SU-DHL-6 (cell line): ENCODE measurements at regions not wholly inside any gene's neighbourhood (a gene's known extent, or its start where the extent isn't known, plus 50 kb on each side); places are given as distances from the start of the nearest gene placed in this dataset.

Experiments used
- H2AFZ ChIP-seq: fragments of 200-600 bp; sonication (generic); 2 replicates; pipeline ENCODE4 v1.6.1; 2014; ENCODE audit warnings: low read depth, mild to moderate bottlenecking, moderate library complexity, mixed read lengths, antibody characterized with exemption, low read length; ENCODE audit not compliant: severe bottlenecking
- H3F3A ChIP-seq: fragments of 200-600 bp; shearing (Covaris generic); 2 replicates; pipeline ENCODE4 v1.6.0; 2016; ENCODE audit warnings: antibody characterized with exemption, mild to moderate bottlenecking; ENCODE audit not compliant: insufficient read depth
- H3K27ac ChIP-seq: fragments of 200-600 bp; sonication (generic); 2 replicates; pipeline ENCODE4 v1.5.1; 2016; ENCODE audit warnings: low read depth, mild to moderate bottlenecking, low read length, moderate library complexity, mixed read lengths
- H3K27me3 ChIP-seq: fragments of 200-600 bp; sonication (generic), shearing (Covaris generic); 2 replicates; pipeline ENCODE4 v1.6.0; 2014; ENCODE audit warnings: mild to moderate bottlenecking, low read length
- H3K36me3 ChIP-seq: fragments of 200-600 bp; sonication (generic); 2 replicates; pipeline ENCODE4 v1.6.1; 2014; ENCODE audit warnings: mild to moderate bottlenecking, low read length, mixed read lengths
- H3K4me2 ChIP-seq: fragments of 300-600, 200-600 bp; shearing (Covaris generic), sonication (generic); 2 replicates; pipeline ENCODE4 v1.6.0; 2014; ENCODE audit warnings: low read length, low read depth, mild to moderate bottlenecking; ENCODE audit not compliant: poor library complexity, severe bottlenecking
- H3K4me3 ChIP-seq: fragments of 200-600 bp; sonication (generic); 2 replicates; pipeline ENCODE4 v1.5.1; 2014; ENCODE audit warnings: antibody characterized with exemption, low read length, mild to moderate bottlenecking, mixed read lengths; ENCODE audit not compliant: insufficient read depth, poor library complexity, severe bottlenecking
- H3K79me2 ChIP-seq: fragments of 200-600 bp; sonication (generic); 2 replicates; pipeline ENCODE4 v1.6.1; 2014; ENCODE audit warnings: mild to moderate bottlenecking, low read length, moderate library complexity; ENCODE audit not compliant: insufficient read depth
- H3K9ac ChIP-seq: fragments of 200-600 bp; sonication (generic); 2 replicates; pipeline ENCODE4 v1.7.0; 2014; ENCODE audit warnings: mild to moderate bottlenecking, low read length
- H3K9me2 ChIP-seq: fragments of 200-600 bp; sonication (generic); replicated peaks from 2 replicates; pipeline ENCODE4 v1.6.1; 2014; ENCODE audit warnings: low read length; ENCODE audit not compliant: insufficient read depth
- H3K9me3 ChIP-seq: fragments of 200-600 bp; sonication (generic); 2 replicates; pipeline ENCODE4 v1.6.1; 2014; ENCODE audit warnings: low read length, mixed read lengths; ENCODE audit not compliant: insufficient read depth
- H4K20me1 ChIP-seq: fragments of 200-600 bp; sonication (generic); 2 replicates; pipeline ENCODE4 v1.6.1; 2014; ENCODE audit warnings: low read depth, mild to moderate bottlenecking, antibody characterized with exemption, low read length, moderate library complexity, mixed read lengths
- EZH2phosphoT487 ChIP-seq: fragments of 200-600 bp; sonication (generic), shearing (Covaris generic); conservative IDR thresholded peaks from 2 replicates; pipeline ENCODE4 v1.6.1; 2018; ENCODE audit warnings: mild to moderate bottlenecking, antibody characterized with exemption, low read length, moderate library complexity, mixed read lengths
- TF ChIP-seq, protein P1 (sequence below): fragments of 200-600 bp; sonication (generic); IDR thresholded peaks from one replicate; pipeline ENCODE4 v1.5.1; 2017; ENCODE audit warnings: antibody characterized with exemption, mild to moderate bottlenecking, low read length, moderate library complexity; ENCODE audit not compliant: insufficient read depth, poor library complexity, severe bottlenecking

DNA sequence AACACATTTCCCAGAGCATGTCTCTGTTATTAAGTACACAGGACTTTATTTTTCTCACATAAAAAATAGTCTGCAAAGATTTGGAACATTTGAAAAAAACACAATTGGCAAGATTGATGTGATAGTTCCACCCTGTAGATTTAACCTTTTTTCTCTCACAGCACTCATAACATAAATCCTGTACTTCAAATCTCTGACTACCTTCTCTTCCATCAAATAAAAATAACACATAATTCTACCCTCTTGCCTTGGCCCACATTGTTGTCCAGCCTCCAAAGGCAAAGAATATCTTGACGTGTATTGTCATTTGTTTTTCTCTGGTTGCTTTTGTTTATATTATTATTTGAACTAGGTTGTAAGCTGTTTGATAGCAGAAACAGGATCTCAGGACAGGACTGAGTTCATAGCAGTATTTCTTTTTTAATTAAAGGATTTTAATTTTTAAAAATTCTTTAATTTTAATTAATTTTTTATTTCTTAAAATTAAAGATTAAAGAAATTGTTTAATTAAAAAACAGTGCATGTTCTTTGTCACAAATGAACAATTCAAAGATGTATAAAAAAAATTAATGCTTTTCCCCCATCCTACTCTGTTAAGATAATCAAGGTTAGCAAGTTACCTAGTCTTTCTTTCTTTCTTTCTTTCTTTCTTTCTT is 69.1 kb upstream of the PCSK1 start:
- H3K27ac ChIP-seq, result no peak overlapping the region
- no peak for TF ChIP-seq EZH2phosphoT487
- TF ChIP-seq, protein P1, sequence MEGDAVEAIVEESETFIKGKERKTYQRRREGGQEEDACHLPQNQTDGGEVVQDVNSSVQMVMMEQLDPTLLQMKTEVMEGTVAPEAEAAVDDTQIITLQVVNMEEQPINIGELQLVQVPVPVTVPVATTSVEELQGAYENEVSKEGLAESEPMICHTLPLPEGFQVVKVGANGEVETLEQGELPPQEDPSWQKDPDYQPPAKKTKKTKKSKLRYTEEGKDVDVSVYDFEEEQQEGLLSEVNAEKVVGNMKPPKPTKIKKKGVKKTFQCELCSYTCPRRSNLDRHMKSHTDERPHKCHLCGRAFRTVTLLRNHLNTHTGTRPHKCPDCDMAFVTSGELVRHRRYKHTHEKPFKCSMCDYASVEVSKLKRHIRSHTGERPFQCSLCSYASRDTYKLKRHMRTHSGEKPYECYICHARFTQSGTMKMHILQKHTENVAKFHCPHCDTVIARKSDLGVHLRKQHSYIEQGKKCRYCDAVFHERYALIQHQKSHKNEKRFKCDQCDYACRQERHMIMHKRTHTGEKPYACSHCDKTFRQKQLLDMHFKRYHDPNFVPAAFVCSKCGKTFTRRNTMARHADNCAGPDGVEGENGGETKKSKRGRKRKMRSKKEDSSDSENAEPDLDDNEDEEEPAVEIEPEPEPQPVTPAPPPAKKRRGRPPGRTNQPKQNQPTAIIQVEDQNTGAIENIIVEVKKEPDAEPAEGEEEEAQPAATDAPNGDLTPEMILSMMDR, result no peak
- no peak overlapping the region for H3K4me2 ChIP-seq
- no peaks in the 10 kb centered on the region for H3K9me3 ChIP-seq
- no peaks in the 10 kb centered on the region for H3K79me2 ChIP-seq
- H3K9me2 ChIP-seq, result no peaks in the 10 kb centered on the region
- H3K4me3 ChIP-seq, result no peak overlapping the region
- no peaks in the 10 kb centered on the region for H3F3A ChIP-seq
- H3K36me3 ChIP-seq, result no peaks in the 10 kb centered on the region
- H3K9ac ChIP-seq, result no peak overlapping the region
- H4K20me1 ChIP-seq, result no peaks in the 10 kb centered on the region
- no peak overlapping the region for H2AFZ ChIP-seq
- H3K27me3 ChIP-seq, result no peaks in the 10 kb centered on the region

DNA sequence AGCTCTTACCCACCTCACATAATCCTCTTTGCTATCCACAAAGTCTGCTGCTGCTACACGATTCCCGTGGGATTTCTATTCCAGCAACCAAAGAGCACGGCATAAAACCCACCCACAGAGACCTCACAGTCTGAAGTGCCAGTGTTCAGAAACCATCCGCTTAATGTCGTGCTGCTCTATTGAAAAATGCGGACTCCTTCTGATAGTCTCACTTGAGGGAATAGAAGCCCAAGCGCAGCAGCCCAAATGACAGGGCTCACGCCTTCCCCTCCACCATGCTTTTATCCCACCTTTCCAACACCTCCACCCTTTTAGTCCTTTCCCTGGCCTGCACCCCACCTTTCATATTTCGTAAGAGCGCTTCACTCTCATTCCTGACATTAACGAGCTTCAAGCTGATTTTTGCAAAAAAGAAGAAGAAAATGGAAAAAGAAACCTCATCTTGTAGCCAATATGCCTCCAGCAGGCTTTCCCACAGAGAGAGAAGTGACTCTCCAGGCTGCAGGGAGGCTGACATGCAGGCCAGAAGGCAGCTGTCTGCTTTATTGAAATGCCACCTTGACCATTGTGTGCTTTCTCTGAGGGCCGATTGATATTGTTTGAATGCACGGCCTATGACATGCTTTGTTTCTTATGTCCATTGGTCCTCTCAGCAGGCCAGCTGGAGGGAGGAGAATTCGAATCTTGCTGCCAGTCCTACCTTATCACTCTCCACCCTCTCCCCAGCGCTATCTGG is 70.6 kb upstream of the PCSK1 start:
- H3K27me3 ChIP-seq, result no peaks in the 10 kb centered on the region
- H3K27ac ChIP-seq, result no peak overlapping the region
- no peak overlapping the region for H3K9ac ChIP-seq
- TF ChIP-seq, protein P1, result no peak
- TF ChIP-seq EZH2phosphoT487, result no peak
- H3K9me2 ChIP-seq, result no peaks in the 10 kb centered on the region
- no peaks in the 10 kb centered on the region for H3K9me3 ChIP-seq
- H3K4me3 ChIP-seq, result no peak overlapping the region
- no peak overlapping the region for H2AFZ ChIP-seq
- no peaks in the 10 kb centered on the region for H4K20me1 ChIP-seq
- no peaks in the 10 kb centered on the region for H3K79me2 ChIP-seq
- H3K36me3 ChIP-seq, result no peaks in the 10 kb centered on the region
- H3F3A ChIP-seq, result no peaks in the 10 kb centered on the region
- no peak overlapping the region for H3K4me2 ChIP-seq

DNA sequence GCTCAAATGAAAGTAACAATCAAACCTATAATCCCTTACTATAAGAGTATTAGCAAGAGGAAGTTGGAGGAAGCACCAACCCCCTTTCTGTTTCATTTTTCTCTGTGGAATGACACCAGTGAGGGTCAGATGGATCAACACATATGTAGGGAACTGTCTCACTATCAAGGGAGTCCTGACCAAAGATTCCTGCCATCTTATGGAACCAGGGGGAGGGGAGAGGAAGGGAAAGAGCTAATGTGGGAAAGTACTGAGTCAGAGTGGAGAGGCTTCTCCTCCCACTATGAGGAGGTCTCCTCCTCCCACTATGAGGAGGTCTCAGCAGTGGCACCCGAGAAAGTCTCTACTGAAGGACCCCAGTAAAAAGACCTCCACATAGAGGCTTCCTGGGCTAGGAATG is 73.3 kb upstream of the PCSK1 start:
- H4K20me1 ChIP-seq, result no peaks in the 10 kb centered on the region
- no peaks in the 10 kb centered on the region for H3K9me3 ChIP-seq
- no peaks in the 10 kb centered on the region for H3K79me2 ChIP-seq
- H3K4me2 ChIP-seq, result no peak overlapping the region
- no peaks in the 10 kb centered on the region for H3K27me3 ChIP-seq
- H3K4me3 ChIP-seq, result no peak overlapping the region
- no peak overlapping the region for H3K9ac ChIP-seq
- no peak overlapping the region for H3K27ac ChIP-seq
- H2AFZ ChIP-seq, result no peak overlapping the region
- H3K36me3 ChIP-seq, result no peaks in the 10 kb centered on the region
- H3F3A ChIP-seq, result no peaks in the 10 kb centered on the region
- TF ChIP-seq EZH2phosphoT487, result no peak
- TF ChIP-seq, protein P1, result no peak
- H3K9me2 ChIP-seq, result no peaks in the 10 kb centered on the region
